Trophoblast cell (in vitro differentiated cells and primary cell): ENCODE measurements at regions not wholly inside any gene's neighbourhood (a gene's known extent, or its start where the extent isn't known, plus 50 kb on each side); places are given as distances from the start of the nearest gene placed in this dataset.
"Not testable (repeated sequence)": the region's sequence is repeated elsewhere in the genome, so short reads cannot be mapped to it uniquely, and the experiment has no call there.

Experiments
- DNase-seq, 2 donors: peaks; one replicate each; pipeline ENCODE4 v3.0.0-alpha.2; 2016
- H2AFZ ChIP-seq: 2 replicates; pipeline ENCODE4 v1.6.1; 2013; ENCODE audit warnings: low read length, moderate library complexity, mild to moderate bottlenecking; ENCODE audit not compliant: insufficient read depth, poor library complexity
- H2AK5ac ChIP-seq: 2 replicates; pipeline ENCODE4 v1.6.1; 2013; ENCODE audit warnings: mild to moderate bottlenecking, low read length
- H2BK120ac ChIP-seq: 2 replicates; pipeline ENCODE4 v1.6.1; 2013; ENCODE audit warnings: low read length, mild to moderate bottlenecking, moderate library complexity; ENCODE audit not compliant: insufficient read depth, poor library complexity
- H2BK12ac ChIP-seq: 2 replicates; pipeline ENCODE4 v1.6.1; 2013; ENCODE audit warnings: mild to moderate bottlenecking, low read length, moderate library complexity
- H2BK5ac ChIP-seq: 2 replicates; pipeline ENCODE4 v1.6.1; 2013; ENCODE audit warnings: low read length, low read depth, moderate library complexity, mild to moderate bottlenecking; ENCODE audit not compliant: poor library complexity
- H3K14ac ChIP-seq: 2 replicates; pipeline ENCODE4 v1.6.1; 2013; ENCODE audit warnings: mild to moderate bottlenecking, low read length
- H3K18ac ChIP-seq: 2 replicates; pipeline ENCODE4 v1.6.1; 2013; ENCODE audit warnings: mild to moderate bottlenecking, low read length
- H3K23ac ChIP-seq: 2 replicates; pipeline ENCODE4 v1.6.1; 2013; ENCODE audit warnings: low read length
- H3K27ac ChIP-seq: 2 replicates; pipeline ENCODE4 v1.5.1; 2013; ENCODE audit warnings: low read depth, mild to moderate bottlenecking, inconsistent platforms, low read length, moderate library complexity
- H3K27me3 ChIP-seq: 2 replicates; pipeline ENCODE4 v1.6.1; 2013; ENCODE audit warnings: inconsistent platforms, mild to moderate bottlenecking, low read length, moderate library complexity; ENCODE audit not compliant: insufficient read depth
- H3K36me3 ChIP-seq, 2 experiments: 1 replicate in 1 of 2; 2 replicates in 1 of 2; pipeline ENCODE4 v1.6.1; 2013; ENCODE audit warnings: low read length in 2 of 2, mild to moderate bottlenecking in 2 of 2, moderate library complexity in 1 of 2; ENCODE audit not compliant: insufficient read depth in 2 of 2, control insufficient read depth in 1 of 2
- H3K4ac ChIP-seq: 2 replicates; pipeline ENCODE4 v1.6.1; 2013; ENCODE audit warnings: low read depth, mild to moderate bottlenecking, low read length, moderate library complexity
- H3K4me1 ChIP-seq, 2 experiments: 1 replicate in 1 of 2; 2 replicates in 1 of 2; pipeline ENCODE4 v1.6.1; 2013; ENCODE audit warnings: low read length in 2 of 2, mild to moderate bottlenecking in 2 of 2, moderate library complexity in 1 of 2; ENCODE audit not compliant: insufficient read depth in 2 of 2, control insufficient read depth in 1 of 2
- H3K4me2 ChIP-seq: 2 replicates; pipeline ENCODE4 v1.6.1; 2013; ENCODE audit warnings: inconsistent platforms, mild to moderate bottlenecking, low read length, moderate library complexity
- H3K4me3 ChIP-seq: 2 replicates; pipeline ENCODE4 v1.5.1; 2013; ENCODE audit warnings: mild to moderate bottlenecking, low read depth, low read length, inconsistent platforms
- H3K79me1 ChIP-seq: one replicate; pipeline ENCODE4 v1.6.1; 2013; ENCODE audit warnings: low read length
- H3K79me2 ChIP-seq: 2 replicates; pipeline ENCODE4 v1.6.1; 2013; ENCODE audit warnings: low read length, mild to moderate bottlenecking; ENCODE audit not compliant: control insufficient read depth, insufficient read depth, poor library complexity
- H3K9ac ChIP-seq: 2 replicates; pipeline ENCODE4 v1.6.1; 2013; ENCODE audit warnings: mild to moderate bottlenecking, low read length
- H3K9me3 ChIP-seq: 2 replicates; pipeline ENCODE4 v1.6.1; 2013; ENCODE audit warnings: low read depth, mild to moderate bottlenecking, control low read depth, inconsistent platforms, low read length; ENCODE audit not compliant: insufficient read depth
- H4K12ac ChIP-seq: 2 replicates; pipeline ENCODE4 v1.6.1; 2013; ENCODE audit warnings: low read depth, mild to moderate bottlenecking, low read length, moderate library complexity
- H4K8ac ChIP-seq: 2 replicates; pipeline ENCODE4 v1.6.1; 2013; ENCODE audit warnings: low read depth, mild to moderate bottlenecking, low read length, moderate library complexity
- H4K91ac ChIP-seq: one replicate; pipeline ENCODE4 v1.6.1; 2013; ENCODE audit warnings: low read depth, mild to moderate bottlenecking, low read length, moderate library complexity
- WGBS: extraction: QIAGEN DNeasy Blood & Tissue Kit; methylation state at CpG from one replicate; pipeline ENCODE4 v1.1.7; 2013; ENCODE audit warnings: missing lambda C conversion rate; ENCODE audit not compliant: insufficient read length, insufficient coverage; ENCODE audit errors: extremely low coverage; 5-methylcytosine and 5-hydroxymethylcytosine counted together

- H3K79me2 ChIP-seq, H3K4ac ChIP-seq, H2AFZ ChIP-seq, H3K27ac ChIP-seq, H3K23ac ChIP-seq, H3K4me3 ChIP-seq, H3K9ac ChIP-seq, H3K36me3 ChIP-seq, H3K14ac ChIP-seq, H3K79me1 ChIP-seq, H2BK12ac ChIP-seq, H3K18ac ChIP-seq, H3K4me2 ChIP-seq, H4K91ac ChIP-seq, H2BK5ac ChIP-seq, H4K8ac ChIP-seq, H4K12ac ChIP-seq, H3K9me3 ChIP-seq, H2BK120ac ChIP-seq, H3K27me3 ChIP-seq, H2AK5ac ChIP-seq, H3K4me1 ChIP-seq, DNase-seq: not testable (repeated sequence)
- WGBS = no CpG with 5 or more reads among the region's 12 CpGs
Observed at GRCh38 chr17:79547171-79547570, 63.7 kb downstream of the RBFOX3 start.

DNA sequence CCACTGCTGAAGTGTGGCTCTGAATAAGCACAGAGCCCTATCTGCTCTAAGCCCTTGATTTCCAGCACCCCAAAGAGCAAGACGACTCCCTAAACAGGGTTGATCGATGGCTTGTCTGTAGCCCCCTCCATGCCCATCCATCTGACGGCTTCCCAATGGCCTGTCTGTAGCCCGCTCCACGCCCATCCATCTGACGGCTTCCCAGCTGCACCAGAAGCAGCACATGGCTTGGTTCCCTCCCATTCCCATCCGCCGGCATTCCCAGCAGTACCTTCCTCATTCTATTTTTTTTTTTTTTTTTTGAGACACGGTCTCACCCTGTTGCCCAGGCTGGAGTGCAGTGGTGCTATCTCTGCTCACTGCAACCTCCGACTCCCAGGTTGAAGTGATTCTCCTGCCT lies 64.5 kb downstream of the RBFOX3 start:
- H3K79me1 ChIP-seq = no peaks in the 10 kb centered on the region
- H4K8ac ChIP-seq = no peak overlapping the region
- no peak overlapping the region for H2BK12ac ChIP-seq
- no peaks in the 10 kb centered on the region for H3K36me3 ChIP-seq
- no peak overlapping the region for H3K4ac ChIP-seq
- H2AFZ ChIP-seq = no peak overlapping the region
- no peaks in the 10 kb centered on the region for H3K4me1 ChIP-seq
- no peak overlapping the region for H2BK5ac ChIP-seq
- no peak overlapping the region for H3K14ac ChIP-seq
- H3K27ac ChIP-seq = no peak overlapping the region
- no peak overlapping the region for H2BK120ac ChIP-seq
- peak overlapping the region; percentile 12 for H3K4me3 ChIP-seq
- H2AK5ac ChIP-seq = no peak overlapping the region
- no CpG with 5 or more reads among the region's 10 CpGs for WGBS
- H3K9me3 ChIP-seq = no peaks in the 10 kb centered on the region
- H3K23ac ChIP-seq = no peak overlapping the region
- no peak overlapping the region for H3K4me2 ChIP-seq
- no peaks in the 10 kb centered on the region for H3K27me3 ChIP-seq
- no peak overlapping the region for H3K18ac ChIP-seq
- no peaks in the 10 kb centered on the region for H3K79me2 ChIP-seq
- no peak for DNase-seq
- no peak overlapping the region for H3K9ac ChIP-seq
- H4K12ac ChIP-seq = no peak overlapping the region
- H4K91ac ChIP-seq = no peak overlapping the region

DNA sequence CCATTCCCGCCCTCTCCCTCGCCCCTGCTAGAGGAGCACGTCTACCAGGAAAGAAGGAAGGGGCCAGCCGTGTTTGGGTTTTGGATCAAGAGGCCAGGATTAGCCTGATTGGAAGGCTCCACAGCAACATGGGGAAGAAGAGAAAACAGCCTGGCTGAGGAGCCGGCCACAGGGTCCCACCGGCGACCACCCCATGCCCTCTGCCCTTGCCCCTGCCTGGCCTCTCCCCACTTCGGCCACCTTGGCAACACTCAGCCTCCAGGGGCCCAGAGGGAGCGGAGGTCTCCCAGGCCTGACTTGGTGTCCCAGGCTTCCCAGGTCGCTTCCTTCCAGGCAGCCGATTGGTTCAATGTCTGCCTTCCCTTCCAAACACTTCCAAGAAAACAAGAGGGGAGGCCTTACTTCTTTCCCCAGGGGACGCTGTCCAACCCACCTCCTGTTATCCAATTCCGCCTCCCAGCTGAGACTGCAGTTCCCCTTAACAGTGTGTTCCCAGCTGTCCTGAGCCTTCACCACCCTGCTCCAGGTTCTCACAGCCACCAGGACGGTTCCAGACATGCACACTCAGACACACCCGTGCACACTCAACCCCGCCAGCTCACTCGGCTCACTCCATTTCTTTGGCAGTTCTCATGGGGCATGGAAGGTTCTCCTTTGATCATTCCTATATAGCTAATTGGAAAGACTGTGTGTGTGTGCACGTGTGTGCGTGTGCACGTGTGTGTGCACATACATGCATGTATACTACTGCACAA lies 65.4 kb downstream of the RBFOX3 start:
- no peak overlapping the region for H2BK5ac ChIP-seq
- H3K9me3 ChIP-seq = no peaks in the 10 kb centered on the region
- no peak overlapping the region for H2BK12ac ChIP-seq
- no peaks in the 10 kb centered on the region for H3K4me1 ChIP-seq
- no peak overlapping the region for H2BK120ac ChIP-seq
- no peaks in the 10 kb centered on the region for H3K79me2 ChIP-seq
- H3K36me3 ChIP-seq = no peaks in the 10 kb centered on the region
- no peak overlapping the region for H4K8ac ChIP-seq
- no peak overlapping the region for H4K91ac ChIP-seq
- no peaks in the 10 kb centered on the region for H3K27me3 ChIP-seq
- H3K79me1 ChIP-seq = no peaks in the 10 kb centered on the region
- no peak overlapping the region for H2AK5ac ChIP-seq
- no peak overlapping the region for H3K4me3 ChIP-seq
- H3K14ac ChIP-seq = no peak overlapping the region
- H3K4me2 ChIP-seq = no peak overlapping the region
- no peak overlapping the region for H4K12ac ChIP-seq
- H3K9ac ChIP-seq = no peak overlapping the region
- no peak overlapping the region for H3K18ac ChIP-seq
- H3K23ac ChIP-seq = no peak overlapping the region
- no peak for DNase-seq
- no CpG with 5 or more reads among the region's 20 CpGs for WGBS
- H2AFZ ChIP-seq = no peak overlapping the region
- no peak overlapping the region for H3K27ac ChIP-seq
- no peak overlapping the region for H3K4ac ChIP-seq

- H3K9me3 ChIP-seq = no peaks in the 10 kb centered on the region
- H2BK12ac ChIP-seq = no peak overlapping the region
- no peaks in the 10 kb centered on the region for H3K79me1 ChIP-seq
- H3K4me1 ChIP-seq = no peaks in the 10 kb centered on the region
- no peak overlapping the region for H3K9ac ChIP-seq
- H3K18ac ChIP-seq = no peak overlapping the region
- H2AK5ac ChIP-seq = no peak overlapping the region
- no peak for DNase-seq
- H3K4me3 ChIP-seq = no peak overlapping the region
- no peaks in the 10 kb centered on the region for H3K27me3 ChIP-seq
- no peak overlapping the region for H3K4me2 ChIP-seq
- no peak overlapping the region for H3K4ac ChIP-seq
- no peak overlapping the region for H3K27ac ChIP-seq
- H3K23ac ChIP-seq = no peak overlapping the region
- H3K36me3 ChIP-seq = no peaks in the 10 kb centered on the region
- H2AFZ ChIP-seq = no peak overlapping the region
- H4K8ac ChIP-seq = no peak overlapping the region
- no peak overlapping the region for H4K12ac ChIP-seq
- H3K79me2 ChIP-seq = no peaks in the 10 kb centered on the region
- H2BK120ac ChIP-seq = no peak overlapping the region
- no peak overlapping the region for H3K14ac ChIP-seq
- no peak overlapping the region for H2BK5ac ChIP-seq
- WGBS = no CpG with 5 or more reads among the region's 19 CpGs
- no peak overlapping the region for H4K91ac ChIP-seq
Observed at GRCh38 chr17:79544142-79544914, 66.5 kb downstream of the RBFOX3 start.
